ENCODE measurements at regions not wholly inside any gene's neighbourhood (a gene's known extent, or its start where the extent isn't known, plus 50 kb on each side); places are given as distances from the start of the nearest gene placed in this dataset.

- no peak for DNase-seq
Observed at GRCh38 chr6:71444222-71444621, 155.6 kb downstream of the OGFRL1 start.

GRCh38 chr6:71446057-71446456 lies 157.4 kb downstream of the OGFRL1 start:
- DNase-seq: no peak

- DNase-seq: no peak
Observed at GRCh38 chr6:71446470-71446869, 157.9 kb downstream of the OGFRL1 start.

DNA sequence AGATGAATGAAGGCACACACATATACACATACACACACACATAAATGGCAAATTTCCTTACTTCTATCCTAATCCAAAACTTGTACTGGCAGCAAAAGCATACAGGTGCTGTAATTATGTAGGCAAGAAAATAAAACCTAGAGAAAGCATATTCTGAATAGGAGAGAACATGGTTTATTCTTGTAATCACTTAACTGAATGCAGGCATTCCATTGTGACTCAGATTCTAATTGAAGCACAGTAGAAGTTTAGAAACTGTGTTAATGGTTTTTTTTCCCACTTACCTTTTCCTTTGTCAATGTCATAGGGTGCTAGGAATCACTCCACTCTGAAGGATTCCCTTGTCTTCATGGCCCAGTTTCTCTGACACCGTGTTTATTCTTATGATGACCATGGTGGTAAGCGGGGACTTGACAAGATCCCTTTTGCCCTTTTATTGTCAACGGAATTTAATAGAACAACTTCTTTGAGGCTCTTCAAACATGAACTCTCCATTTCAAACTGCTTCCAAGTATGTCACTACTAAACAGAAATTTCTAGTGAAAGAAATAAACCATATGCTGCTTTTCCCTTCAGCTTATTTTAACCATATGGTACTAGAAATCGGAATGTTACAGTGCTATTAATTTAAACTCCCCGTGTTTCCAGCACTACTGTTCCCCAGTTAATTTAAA lies 164.2 kb downstream of the OGFRL1 start:
- no peak for DNase-seq

DNA sequence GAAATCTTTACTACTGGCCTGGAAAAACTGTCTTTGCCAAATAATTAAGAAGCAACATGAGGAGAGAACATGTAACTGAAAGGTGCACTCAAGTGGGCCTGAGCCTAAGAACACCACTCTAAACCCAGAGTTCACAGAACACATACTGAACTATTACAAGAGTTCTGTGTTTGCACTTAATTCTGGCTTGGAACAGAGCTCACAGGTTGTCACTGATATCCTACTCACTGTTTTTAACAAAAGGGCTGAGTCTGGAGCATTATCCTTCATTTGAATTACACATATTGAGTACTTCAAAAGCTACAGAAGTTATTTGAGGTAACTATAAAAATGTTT lies 164.7 kb downstream of the OGFRL1 start:
- no peak for DNase-seq

- no peak for DNase-seq
Observed at GRCh38 chr6:71454056-71454455, 165.4 kb downstream of the OGFRL1 start.

DNA sequence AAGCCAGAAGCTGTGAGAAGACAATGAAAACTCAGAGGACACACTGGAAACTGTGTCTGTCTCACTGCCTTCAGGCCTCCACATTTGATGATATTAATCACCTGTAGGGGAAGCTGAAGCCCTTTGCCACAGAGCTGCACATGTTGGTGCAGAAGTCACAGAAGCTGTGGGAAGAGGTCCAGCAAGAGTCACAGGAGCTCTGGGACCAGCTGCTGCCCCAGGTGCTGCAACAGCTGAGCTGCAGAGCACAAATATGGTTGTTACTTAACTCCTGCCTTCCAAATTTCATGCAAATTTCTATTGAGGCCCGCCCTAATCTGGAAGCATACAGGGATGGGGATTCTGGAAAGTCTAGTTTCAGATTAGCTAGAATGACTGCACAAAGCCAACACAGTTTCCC lies 169.3 kb downstream of the OGFRL1 start:
- DNase-seq: no peak

GRCh38 chr6:71459162-71459561 lies 170.6 kb downstream of the OGFRL1 start:
- DNase-seq: no peak

DNA sequence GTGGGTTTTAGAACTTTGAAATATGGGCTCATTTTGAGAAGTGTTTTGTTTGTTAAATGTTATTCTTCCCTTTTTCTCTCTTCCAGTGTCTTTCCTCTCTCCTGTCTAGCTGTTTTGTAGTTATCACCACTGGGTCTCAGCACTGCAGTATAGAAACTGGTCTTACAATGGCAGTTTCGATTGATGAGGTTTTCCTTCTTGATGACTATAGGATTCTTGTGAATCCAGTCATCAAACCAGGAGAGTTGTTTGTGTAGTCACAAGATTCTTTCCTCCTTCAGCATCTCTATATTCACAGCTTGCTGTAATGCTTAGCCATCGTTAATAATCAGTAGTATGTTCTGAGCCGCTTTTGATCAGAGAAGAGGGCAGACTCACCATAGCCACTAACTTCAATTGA lies 172.3 kb downstream of the OGFRL1 start:
- DNase-seq: no peak

GRCh38 chr6:71463061-71463460 lies 174.4 kb downstream of the OGFRL1 start:
- DNase-seq: no peak

DNA sequence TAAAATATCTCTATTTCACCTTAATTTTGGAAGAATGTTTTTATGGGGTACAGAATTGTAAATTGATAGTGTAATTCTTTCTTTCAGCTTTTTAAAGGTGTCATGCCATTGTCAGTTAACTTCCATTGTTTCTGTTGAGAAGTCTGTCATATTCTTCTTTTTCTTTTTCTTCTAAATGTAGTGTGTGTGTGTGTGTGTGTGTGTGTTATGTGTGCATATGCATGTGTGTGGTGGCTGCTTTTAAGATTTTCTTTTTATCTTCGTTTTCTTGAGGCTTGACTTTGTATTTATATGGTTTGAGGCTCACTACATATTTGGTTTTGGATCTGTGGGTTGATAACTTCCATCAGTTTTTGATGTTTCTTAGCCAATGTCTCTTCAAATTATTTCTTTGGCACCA lies 176.5 kb downstream of the OGFRL1 start:
- DNase-seq: no peak

DNA sequence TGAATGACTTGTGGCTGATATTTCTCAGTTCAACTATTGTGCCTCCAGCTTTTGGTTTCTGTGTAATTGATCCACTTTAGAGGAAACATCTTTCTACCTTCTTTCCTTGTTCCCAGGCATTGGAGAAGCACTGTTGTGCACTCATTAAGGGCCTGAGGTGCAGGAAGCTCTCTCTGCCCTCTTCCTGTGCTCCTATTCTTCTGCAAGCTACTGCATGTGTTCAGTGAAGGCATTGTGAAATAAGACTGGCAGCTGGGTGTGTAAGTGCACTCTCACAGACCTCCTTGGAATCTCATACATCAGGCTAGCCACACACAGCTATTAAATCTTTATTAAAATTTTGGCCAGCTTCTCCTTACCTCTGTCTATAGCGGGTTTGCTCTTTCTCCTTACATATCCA lies 177.8 kb downstream of the OGFRL1 start:
- no peak for DNase-seq

- no peak for DNase-seq
Observed at GRCh38 chr6:71468038-71468437, 179.4 kb downstream of the OGFRL1 start.

GRCh38 chr6:71468841-71469700 lies 180.5 kb downstream of the OGFRL1 start:
- no peak for DNase-seq

- DNase-seq: no peak
Observed at GRCh38 chr6:71471718-71472117, 183.1 kb downstream of the OGFRL1 start.

GRCh38 chr6:71473926-71474325 lies 185.3 kb downstream of the OGFRL1 start:
- DNase-seq: no peak

- no peak for DNase-seq
Observed at GRCh38 chr6:71474942-71475341, 186.3 kb downstream of the OGFRL1 start.

DNA sequence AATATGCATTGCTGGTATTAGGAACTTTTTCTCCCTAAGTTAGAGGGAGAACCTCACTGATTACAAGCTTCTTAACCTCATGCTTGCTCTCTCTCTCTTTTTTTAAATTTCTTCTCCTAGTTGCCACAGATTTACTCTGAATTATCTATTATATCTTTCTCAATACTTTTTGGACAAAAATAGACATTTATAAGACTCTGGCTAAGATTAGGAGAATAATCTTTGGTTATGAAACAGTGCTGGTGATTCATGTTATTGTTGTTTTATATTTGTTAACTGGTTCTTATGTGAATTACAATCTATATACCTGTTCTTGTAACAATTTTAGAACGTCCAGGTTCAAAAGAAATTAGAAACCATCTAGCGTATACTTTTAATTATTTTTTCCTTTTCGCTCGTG lies 187.8 kb downstream of the OGFRL1 start:
- no peak for DNase-seq

GRCh38 chr6:71476872-71477271 lies 188.3 kb downstream of the OGFRL1 start:
- DNase-seq: no peak

DNA sequence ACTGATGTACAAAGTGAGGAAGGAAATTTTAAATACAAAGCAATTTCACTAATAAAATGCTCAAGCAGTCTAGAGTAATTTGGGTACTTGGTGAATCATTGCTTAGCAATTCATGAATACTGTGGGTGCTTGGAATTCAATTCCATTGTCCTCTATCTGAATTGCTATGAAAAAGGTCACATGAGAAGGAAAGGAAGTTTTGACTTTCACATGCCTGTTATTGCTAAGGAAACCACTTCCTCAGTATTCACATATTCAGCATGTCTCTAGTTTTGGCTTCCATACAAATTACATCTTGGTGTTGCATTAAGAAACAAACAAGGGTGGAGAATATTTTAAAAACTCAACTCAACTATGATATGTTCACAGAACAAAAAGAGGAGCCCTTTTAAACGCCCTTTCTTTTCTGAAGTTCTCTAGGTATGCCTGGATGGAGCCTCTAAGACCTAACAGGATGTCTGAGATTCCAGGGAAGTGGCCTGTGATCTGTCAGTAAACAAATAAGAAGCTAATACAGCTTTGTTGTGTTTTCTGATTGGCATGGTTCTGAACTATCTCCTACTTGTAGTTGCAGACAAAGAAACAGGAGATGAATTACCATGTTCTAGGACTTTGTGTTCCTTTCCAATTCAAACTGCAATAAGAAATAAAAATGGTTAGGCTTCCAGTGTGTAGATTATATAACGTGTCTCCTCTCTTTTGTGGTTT lies 190.4 kb downstream of the OGFRL1 start:
- no peak for DNase-seq

DNA sequence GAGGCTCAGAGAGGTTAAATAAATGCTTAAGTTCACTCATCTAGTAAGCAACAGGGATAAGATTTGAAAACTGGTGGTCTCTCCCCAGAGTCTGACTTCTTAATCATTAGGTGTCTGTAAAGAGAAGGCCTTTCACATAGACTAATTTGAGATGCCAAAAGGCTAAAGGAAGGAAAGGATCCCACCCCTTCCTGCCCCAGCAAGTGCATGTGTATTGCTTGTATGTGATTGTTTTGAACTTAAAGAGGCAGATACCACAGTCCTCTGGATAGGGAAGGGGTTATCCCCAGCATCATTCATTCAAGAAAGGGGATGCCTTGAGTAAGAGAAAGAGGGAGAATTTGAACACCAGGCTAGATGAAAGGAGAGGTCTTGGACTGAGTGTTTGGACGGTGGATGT lies 192.0 kb downstream of the OGFRL1 start:
- DNase-seq: no peak

- no peak for DNase-seq
Observed at GRCh38 chr6:71481011-71481410, 192.4 kb downstream of the OGFRL1 start.

DNA sequence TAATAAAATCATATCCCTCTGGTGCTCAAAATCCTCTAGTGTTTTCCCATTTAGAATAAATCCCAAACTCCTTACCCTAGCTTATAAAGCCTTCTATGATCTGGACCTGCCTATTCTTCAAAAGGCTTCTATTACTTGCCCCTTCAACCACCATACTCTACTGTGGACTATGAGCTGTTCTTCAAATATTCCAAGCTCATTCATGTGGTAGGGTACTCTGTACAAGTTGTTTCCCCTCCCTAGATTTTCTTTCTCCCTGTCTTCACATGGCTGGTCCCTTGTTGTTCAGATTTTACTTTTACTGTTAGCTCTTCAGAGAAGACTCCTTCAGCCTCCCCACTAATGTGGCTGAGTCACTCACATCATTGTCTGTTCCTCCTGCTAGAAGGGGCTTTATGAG lies 193.2 kb downstream of the OGFRL1 start:
- no peak for DNase-seq

GRCh38 chr6:71482742-71483141 lies 194.1 kb downstream of the OGFRL1 start:
- no peak for DNase-seq

All from stimulated activated CD4-positive, alpha-beta T cell treated with anti-CD3 and anti-CD28 coated beads, Interleukin-4, amount 100 ng/mL, for 4 hours (primary cell).